ENCODE measurements at regions not wholly inside any gene's neighbourhood (a gene's known extent, or its start where the extent isn't known, plus 50 kb on each side); places are given as distances from the start of the nearest gene placed in this dataset.

GRCh38 chr6:62392291-62392690, 106.3 kb upstream of the KHDRBS2 start:
- in situ Hi-C loops (cut with HindIII; ENCODE audit: low pct_unique_long_range_greater_than_20kb, low sequenced_read_pairs) = no loop called here
- no peak for DNase-seq (ENCODE audit: low read depth, low spot score)

- in situ Hi-C loops (cut with HindIII; ENCODE audit: low pct_unique_long_range_greater_than_20kb, low sequenced_read_pairs) = no loop called here
- DNase-seq (ENCODE audit: low read depth, low spot score) = no peak
These were observed 105.3 kb upstream of the KHDRBS2 start for GRCh38 chr6:62391358-62391757.

- no peak for DNase-seq (ENCODE audit: low read depth, low spot score)
- in situ Hi-C loops (cut with HindIII; ENCODE audit: low pct_unique_long_range_greater_than_20kb, low sequenced_read_pairs) = no loop called here
These were observed 104.4 kb upstream of the KHDRBS2 start for GRCh38 chr6:62390401-62390800.

GRCh38 chr6:62371453-62372210, 85.6 kb upstream of the KHDRBS2 start:
- in situ Hi-C loops (cut with HindIII; ENCODE audit: low pct_unique_long_range_greater_than_20kb, low sequenced_read_pairs) = no loop called here
- no peak for DNase-seq (ENCODE audit: low read depth, low spot score)

- in situ Hi-C loops (cut with HindIII; ENCODE audit: low pct_unique_long_range_greater_than_20kb, low sequenced_read_pairs) = no loop called here
- DNase-seq (ENCODE audit: low read depth, low spot score) = no peak
These were observed 81.6 kb upstream of the KHDRBS2 start for GRCh38 chr6:62367601-62368000.

- no peak for DNase-seq (ENCODE audit: low read depth, low spot score)
- in situ Hi-C loops (cut with HindIII; ENCODE audit: low pct_unique_long_range_greater_than_20kb, low sequenced_read_pairs) = no loop called here
These were observed 76.1 kb upstream of the KHDRBS2 start for GRCh38 chr6:62362097-62362496.

- in situ Hi-C loops (cut with HindIII; ENCODE audit: low pct_unique_long_range_greater_than_20kb, low sequenced_read_pairs) = no loop called here
- no peak for DNase-seq (ENCODE audit: low read depth, low spot score)
These were observed 71.8 kb upstream of the KHDRBS2 start for GRCh38 chr6:62357835-62358234.

GRCh38 chr6:62354261-62354660, 68.2 kb upstream of the KHDRBS2 start:
- DNase-seq (ENCODE audit: low read depth, low spot score) = no peak
- in situ Hi-C loops (cut with HindIII; ENCODE audit: low pct_unique_long_range_greater_than_20kb, low sequenced_read_pairs) = no loop called here

GRCh38 chr6:62345962-62346689, 60.1 kb upstream of the KHDRBS2 start:
- DNase-seq (ENCODE audit: low read depth, low spot score) = no peak
- in situ Hi-C loops (cut with HindIII; ENCODE audit: low pct_unique_long_range_greater_than_20kb, low sequenced_read_pairs) = no loop called here

- DNase-seq (ENCODE audit: low read depth, low spot score) = no peak
- in situ Hi-C loops (cut with HindIII; ENCODE audit: low pct_unique_long_range_greater_than_20kb, low sequenced_read_pairs) = no loop called here
These were observed 59.4 kb upstream of the KHDRBS2 start for GRCh38 chr6:62345446-62345845.

GRCh38 chr6:62344850-62345249, 58.8 kb upstream of the KHDRBS2 start:
- in situ Hi-C loops (cut with HindIII; ENCODE audit: low pct_unique_long_range_greater_than_20kb, low sequenced_read_pairs) = no loop called here
- DNase-seq (ENCODE audit: low read depth, low spot score) = no peak

GRCh38 chr6:62338477-62338876, 52.5 kb upstream of the KHDRBS2 start:
- in situ Hi-C loops (cut with HindIII; ENCODE audit: low pct_unique_long_range_greater_than_20kb, low sequenced_read_pairs) = no loop called here
- DNase-seq (ENCODE audit: low read depth, low spot score) = no peak

Small RNAs in the stretch of these regions (small RNA-seq; reads per million reads assigned to genes)
- 0 reads per million in 2 experiments for gene AL355375.2

Measured in SK-MEL-5 (cell line).